GM12864 (cell line): ENCODE measurements at regions not wholly inside any gene's neighbourhood (a gene's known extent, or its start where the extent isn't known, plus 50 kb on each side); places are given as distances from the start of the nearest gene placed in this dataset.

ENCODE experiments used
- DNase-seq: peaks from one replicate; pipeline ENCODE4 v3.0.0-alpha.2; 2011; ENCODE audit warnings: low read depth
- H3K4me3 ChIP-seq: 2 replicates; pipeline ENCODE4 v1.5.1; 2011; ENCODE audit warnings: mild to moderate bottlenecking, low read depth, low read length, control low read depth
- TF ChIP-seq, protein P1 (sequence below): IDR thresholded peaks from 2 replicates; pipeline ENCODE4 v1.5.1; 2011; ENCODE audit warnings: low read depth, mild to moderate bottlenecking, moderate library complexity, low read length, control low read depth, inconsistent platforms; ENCODE audit errors: missing control alignments

DNA sequence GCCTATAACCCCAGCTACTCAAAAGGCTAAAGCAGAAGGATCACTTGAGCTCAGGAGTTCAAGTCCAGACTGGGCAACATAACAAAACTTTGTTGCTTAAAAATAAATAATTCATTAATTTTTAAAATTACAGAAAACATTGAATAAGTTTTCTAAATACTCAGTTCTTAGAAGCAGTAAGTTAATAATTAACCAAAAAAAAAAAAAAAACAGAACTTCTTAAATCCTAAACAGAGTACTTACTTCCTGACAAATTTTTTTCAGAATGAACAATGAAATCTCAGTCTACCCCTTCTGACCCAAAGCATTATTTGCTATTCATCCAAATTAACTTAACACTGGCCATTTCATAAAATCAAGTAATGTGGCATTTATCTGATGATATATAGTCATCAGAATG lies 65.4 kb upstream of the ARHGAP32 start:
- no peak for DNase-seq
- H3K4me3 ChIP-seq: no peak overlapping the region
- TF ChIP-seq, protein P1, sequence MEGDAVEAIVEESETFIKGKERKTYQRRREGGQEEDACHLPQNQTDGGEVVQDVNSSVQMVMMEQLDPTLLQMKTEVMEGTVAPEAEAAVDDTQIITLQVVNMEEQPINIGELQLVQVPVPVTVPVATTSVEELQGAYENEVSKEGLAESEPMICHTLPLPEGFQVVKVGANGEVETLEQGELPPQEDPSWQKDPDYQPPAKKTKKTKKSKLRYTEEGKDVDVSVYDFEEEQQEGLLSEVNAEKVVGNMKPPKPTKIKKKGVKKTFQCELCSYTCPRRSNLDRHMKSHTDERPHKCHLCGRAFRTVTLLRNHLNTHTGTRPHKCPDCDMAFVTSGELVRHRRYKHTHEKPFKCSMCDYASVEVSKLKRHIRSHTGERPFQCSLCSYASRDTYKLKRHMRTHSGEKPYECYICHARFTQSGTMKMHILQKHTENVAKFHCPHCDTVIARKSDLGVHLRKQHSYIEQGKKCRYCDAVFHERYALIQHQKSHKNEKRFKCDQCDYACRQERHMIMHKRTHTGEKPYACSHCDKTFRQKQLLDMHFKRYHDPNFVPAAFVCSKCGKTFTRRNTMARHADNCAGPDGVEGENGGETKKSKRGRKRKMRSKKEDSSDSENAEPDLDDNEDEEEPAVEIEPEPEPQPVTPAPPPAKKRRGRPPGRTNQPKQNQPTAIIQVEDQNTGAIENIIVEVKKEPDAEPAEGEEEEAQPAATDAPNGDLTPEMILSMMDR: no peak

DNA sequence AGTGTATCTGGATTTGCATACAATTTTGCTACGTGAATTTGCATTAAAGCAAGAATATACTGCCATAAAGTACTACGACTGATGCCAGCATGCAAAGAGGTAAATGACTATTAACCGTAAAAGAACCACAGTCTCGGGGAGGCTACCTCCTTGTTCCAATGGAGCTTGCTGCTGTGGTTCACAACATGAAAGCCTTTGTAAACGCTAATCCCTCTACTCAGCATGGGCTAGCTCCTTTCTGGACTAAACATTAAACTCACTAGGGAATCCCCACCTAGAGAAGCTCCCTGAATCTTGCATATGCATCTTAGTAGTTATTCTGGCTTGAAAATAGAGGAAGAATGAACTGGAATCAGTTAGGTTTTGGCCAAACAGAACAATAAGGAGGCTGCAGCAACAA lies 60.5 kb upstream of the ARHGAP32 start:
- DNase-seq: no peak
- H3K4me3 ChIP-seq: no peak overlapping the region
- TF ChIP-seq, protein P1: no peak

- no peak overlapping the region for H3K4me3 ChIP-seq
- DNase-seq: no peak
- TF ChIP-seq, protein P1: no peak
Measured at GRCh38 chr11:129251067-129251466, 58.9 kb upstream of the ARHGAP32 start.

DNA sequence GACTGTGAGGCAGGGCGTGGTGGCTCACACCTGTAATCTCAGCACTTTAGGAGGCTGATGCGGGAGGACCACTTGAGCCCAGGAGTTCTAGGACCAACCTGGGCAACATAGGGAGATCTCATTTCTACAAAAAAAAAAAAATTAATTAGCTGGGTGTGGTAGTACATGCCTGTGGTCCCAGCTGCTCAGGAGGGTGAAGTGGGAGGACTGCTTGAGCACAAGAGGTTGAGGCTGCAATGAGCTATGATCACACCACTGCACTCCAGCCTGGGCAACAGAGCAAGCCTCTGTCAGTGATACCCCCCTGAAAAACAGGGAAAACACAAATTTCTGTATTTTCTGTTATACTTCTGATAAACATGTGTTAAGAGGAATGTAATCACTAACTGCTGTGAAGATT lies 57.8 kb upstream of the ARHGAP32 start:
- H3K4me3 ChIP-seq: no peak overlapping the region
- no peak for DNase-seq
- TF ChIP-seq, protein P1: no peak

DNA sequence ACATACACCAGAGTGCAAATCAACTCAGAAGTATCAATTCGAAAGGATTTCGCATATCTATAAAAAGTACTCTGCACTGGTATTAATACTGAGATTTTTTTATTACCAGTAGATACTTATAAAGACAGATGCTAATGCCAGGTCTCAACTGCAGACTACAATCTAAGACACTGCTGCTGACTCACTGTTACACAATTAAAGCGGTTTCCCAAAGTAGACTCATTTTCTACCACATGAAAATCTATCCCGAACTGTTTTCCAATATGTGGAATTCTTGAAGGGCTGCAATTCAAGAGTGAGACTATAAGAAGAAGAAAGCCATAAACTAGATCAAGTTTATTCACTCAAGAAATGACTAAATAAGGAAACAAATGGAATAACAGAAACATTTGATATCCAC lies 57.2 kb upstream of the ARHGAP32 start:
- DNase-seq: no peak
- TF ChIP-seq, protein P1: no peak
- no peak overlapping the region for H3K4me3 ChIP-seq

GRCh38 chr11:129248618-129249017 lies 56.5 kb upstream of the ARHGAP32 start:
- TF ChIP-seq, protein P1: no peak
- no peak for DNase-seq
- no peak overlapping the region for H3K4me3 ChIP-seq

DNA sequence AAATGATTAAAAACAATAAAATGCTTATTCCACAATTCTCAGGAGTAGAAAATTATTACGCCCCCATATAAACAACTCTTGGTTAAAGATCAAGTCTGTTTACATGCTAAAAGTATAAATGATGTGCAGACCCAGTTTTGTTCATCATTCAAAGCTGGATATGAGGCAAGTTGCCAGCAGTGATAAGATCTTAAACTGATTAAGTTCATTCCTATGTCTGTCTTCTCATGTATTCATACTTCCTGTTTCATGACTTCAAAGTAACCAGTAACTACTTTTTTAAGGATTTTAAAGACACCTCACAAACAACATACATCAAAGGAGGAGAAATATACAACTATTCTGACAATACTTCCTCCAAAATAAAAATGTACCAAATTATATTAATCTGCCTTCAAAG lies 55.0 kb upstream of the ARHGAP32 start:
- no peak for DNase-seq
- H3K4me3 ChIP-seq: no peak overlapping the region
- TF ChIP-seq, protein P1: no peak
